GM23248 (cell line): ENCODE measurements at regions not wholly inside any gene's neighbourhood (a gene's known extent, or its start where the extent isn't known, plus 50 kb on each side); places are given as distances from the start of the nearest gene placed in this dataset.

Experiments used
- DNase-seq: peaks from one replicate; pipeline ENCODE4 v3.0.0-alpha.2; 2015
- H2AFZ ChIP-seq: fragments of 200-600 bp; sonication (generic); 2 replicates; pipeline ENCODE4 v1.6.1; 2016; ENCODE audit warnings: antibody characterized with exemption
- H3F3A ChIP-seq: fragments of 200-600 bp; sonication (generic); 2 replicates; pipeline ENCODE4 v1.6.1; 2016; ENCODE audit warnings: mild to moderate bottlenecking, antibody characterized with exemption, mixed run types; ENCODE audit not compliant: insufficient read depth
- H3K27ac ChIP-seq: fragments of 200-600 bp; sonication (generic); 2 replicates; pipeline ENCODE4 v1.5.1; 2016; ENCODE audit warnings: mild to moderate bottlenecking
- H3K27me3 ChIP-seq: fragments of 200-600 bp; sonication (generic); replicated peaks from 2 replicates; pipeline ENCODE4 v1.6.1; 2016; ENCODE audit warnings: mild to moderate bottlenecking; ENCODE audit not compliant: insufficient read depth
- H3K36me3 ChIP-seq: fragments of 200-600 bp; sonication (generic); 2 replicates; pipeline ENCODE4 v1.6.1; 2016; ENCODE audit warnings: low read depth, mild to moderate bottlenecking
- H3K4me1 ChIP-seq: fragments of 200-600 bp; sonication (generic); 2 replicates; pipeline ENCODE4 v1.6.1; 2016; ENCODE audit warnings: mild to moderate bottlenecking; ENCODE audit not compliant: insufficient read depth
- H3K4me2 ChIP-seq: fragments of 200-600 bp; sonication (generic); one replicate; pipeline ENCODE4 v1.6.1; 2016; ENCODE audit warnings: mild to moderate bottlenecking; ENCODE audit not compliant: unreplicated experiment
- H3K4me3 ChIP-seq: fragments of 200-600 bp; sonication (generic); 2 replicates; pipeline ENCODE4 v1.5.1; 2016; ENCODE audit warnings: mild to moderate bottlenecking
- H3K79me2 ChIP-seq: fragments of 200-600 bp; sonication (generic); 2 replicates; pipeline ENCODE4 v1.6.1; 2016; ENCODE audit warnings: mild to moderate bottlenecking; ENCODE audit not compliant: insufficient read depth
- H3K9ac ChIP-seq: fragments of 200-600 bp; sonication (generic); 2 replicates; pipeline ENCODE4 v1.6.1; 2016; ENCODE audit warnings: mild to moderate bottlenecking
- H3K9me2 ChIP-seq: fragments of 200-600 bp; sonication (generic); 2 replicates; pipeline ENCODE4 v1.6.1; 2016; ENCODE audit warnings: mixed run types, mild to moderate bottlenecking, moderate library complexity; ENCODE audit not compliant: insufficient read depth
- H3K9me3 ChIP-seq: fragments of 200-600 bp; sonication (generic); one replicate; pipeline ENCODE4 v1.6.1; 2017; ENCODE audit warnings: low read depth
- H4K20me1 ChIP-seq: fragments of 200-600 bp; sonication (generic); 2 replicates; pipeline ENCODE4 v1.6.0; 2016; ENCODE audit not compliant: insufficient read depth
- EZH2 ChIP-seq: fragments of 200-600 bp; sonication (generic); IDR thresholded peaks from 2 replicates; pipeline ENCODE4 v1.6.1; 2018; ENCODE audit warnings: antibody characterized with exemption, mild to moderate bottlenecking; ENCODE audit not compliant: insufficient read depth, poor library complexity, severe bottlenecking
- EZH2phosphoT487 ChIP-seq: fragments of 200-600 bp; sonication (generic); IDR thresholded peaks from 2 replicates; pipeline ENCODE4 v1.6.1; 2018; ENCODE audit warnings: antibody characterized with exemption, moderate library complexity, mild to moderate bottlenecking, low read depth; ENCODE audit not compliant: insufficient read depth
- WGBS, 2 experiments: methylation state at CpG; one replicate each; pipeline ENCODE4 v1.1.6; 2015 to 2017; ENCODE audit warnings: low lambda C conversion rate in 2 of 2, low coverage in 1 of 2; ENCODE audit errors: missing lambda C conversion rate in 2 of 2; 5-methylcytosine and 5-hydroxymethylcytosine counted together
- in situ Hi-C: fragments of 300-500 bp; cut with MboI; formaldehyde crosslinking; loops from 2 replicates; pipeline ENCODE4 v1.15.0; 2020

GRCh38 chr14:104451474-104451873 is 128.1 kb upstream of the C14orf180 start:
- H3K9me3 ChIP-seq, result no peaks in the 10 kb centered on the region
- 42% methylated on average over 10 of the region's 10 CpGs for WGBS, 2 experiments
- H3F3A ChIP-seq, result no peaks in the 10 kb centered on the region
- no peak overlapping the region for H2AFZ ChIP-seq
- DNase-seq, result no peak
- H3K4me1 ChIP-seq, result no peaks in the 10 kb centered on the region
- no peak overlapping the region for H3K4me2 ChIP-seq
- no peak overlapping the region for H3K27ac ChIP-seq
- TF ChIP-seq EZH2 (no peak), EZH2phosphoT487 (no peak)
- H3K27me3 ChIP-seq, result no peaks in the 10 kb centered on the region
- no peaks in the 10 kb centered on the region for H3K79me2 ChIP-seq
- H4K20me1 ChIP-seq, result no peaks in the 10 kb centered on the region
- H3K9ac ChIP-seq, result no peak overlapping the region
- H3K36me3 ChIP-seq, result no peaks in the 10 kb centered on the region
- in situ Hi-C loops, result no loop called here
- H3K4me3 ChIP-seq, result no peak overlapping the region
- H3K9me2 ChIP-seq, result no peaks in the 10 kb centered on the region

- Histone ChIP-seq H3K4me3 (no peak overlapping the region), H3K9me2 (no peaks in the 10 kb centered on the region), H3K27me3 (peaks cover 25% of the 10 kb centered on the region), H3K79me2 (no peaks in the 10 kb centered on the region), H3K9ac (no peak overlapping the region), H3K4me1 (no peaks in the 10 kb centered on the region), H4K20me1 (no peaks in the 10 kb centered on the region), H3K9me3 (no peaks in the 10 kb centered on the region), H3K27ac (no peak overlapping the region), H3K36me3 (no peaks in the 10 kb centered on the region), H3K4me2 (no peak overlapping the region), H2AFZ (no peak overlapping the region), H3F3A (no peaks in the 10 kb centered on the region)
- 30 to 36% methylated on average over 9 of the region's 9 CpGs for WGBS, 2 experiments
- no peak for TF ChIP-seq EZH2
- TF ChIP-seq EZH2phosphoT487, result no peak
- DNase-seq, result no peak
- in situ Hi-C loops, result no loop called here
Measured at GRCh38 chr14:104458845-104459244, 120.7 kb upstream of the C14orf180 start.

GRCh38 chr14:104460791-104461651 is 118.5 kb upstream of the C14orf180 start:
- no peaks in the 10 kb centered on the region for H3K9me3 ChIP-seq
- WGBS, 2 experiments, result 6 to 9% methylated on average over 27 to 40 of the region's 47 CpGs
- no peaks in the 10 kb centered on the region for H3K36me3 ChIP-seq
- no peak overlapping the region for H2AFZ ChIP-seq
- H3K4me2 ChIP-seq, result no peak overlapping the region
- H3F3A ChIP-seq, result no peaks in the 10 kb centered on the region
- DNase-seq, result peak; percentile 4
- no peaks in the 10 kb centered on the region for H4K20me1 ChIP-seq
- no peak overlapping the region for H3K4me3 ChIP-seq
- peaks cover 25% of the 10 kb centered on the region for H3K27me3 ChIP-seq
- no peak overlapping the region for H3K27ac ChIP-seq
- H3K9ac ChIP-seq, result no peak overlapping the region
- H3K4me1 ChIP-seq, result no peaks in the 10 kb centered on the region
- no peaks in the 10 kb centered on the region for H3K79me2 ChIP-seq
- in situ Hi-C loops, result no loop called here
- H3K9me2 ChIP-seq, result no peaks in the 10 kb centered on the region
- TF ChIP-seq EZH2 (peak; percentile 46), EZH2phosphoT487 (no peak)

- 4% methylated on average over 26 to 45 of the region's 66 CpGs for WGBS, 2 experiments
- no peak for TF ChIP-seq EZH2phosphoT487
- TF ChIP-seq EZH2, result no peak
Measured at GRCh38 chr14:104461676-104462449, 117.7 kb upstream of the C14orf180 start.

More at GRCh38 chr14:104461676-104462449, 117.7 kb upstream of the C14orf180 start:
- Histone ChIP-seq H3K27me3 (peaks cover 25% of the 10 kb centered on the region), H3F3A (no peaks in the 10 kb centered on the region), H3K9me2 (no peaks in the 10 kb centered on the region), H3K4me1 (no peaks in the 10 kb centered on the region), H3K9ac (no peak overlapping the region), H3K36me3 (no peaks in the 10 kb centered on the region), H3K9me3 (no peaks in the 10 kb centered on the region), H3K27ac (no peak overlapping the region), H3K79me2 (no peaks in the 10 kb centered on the region), H3K4me3 (no peak overlapping the region), H4K20me1 (no peaks in the 10 kb centered on the region), H3K4me2 (no peak overlapping the region), H2AFZ (no peak overlapping the region)
- no peak for DNase-seq
- in situ Hi-C loops, result no loop called here
